ENCODE measurements at regions not wholly inside any gene's neighbourhood (a gene's known extent, or its start where the extent isn't known, plus 50 kb on each side); places are given as distances from the start of the nearest gene placed in this dataset.
A peak's percentile ranks its signal among the peaks of the same experiment; 100 is the strongest.

DNA sequence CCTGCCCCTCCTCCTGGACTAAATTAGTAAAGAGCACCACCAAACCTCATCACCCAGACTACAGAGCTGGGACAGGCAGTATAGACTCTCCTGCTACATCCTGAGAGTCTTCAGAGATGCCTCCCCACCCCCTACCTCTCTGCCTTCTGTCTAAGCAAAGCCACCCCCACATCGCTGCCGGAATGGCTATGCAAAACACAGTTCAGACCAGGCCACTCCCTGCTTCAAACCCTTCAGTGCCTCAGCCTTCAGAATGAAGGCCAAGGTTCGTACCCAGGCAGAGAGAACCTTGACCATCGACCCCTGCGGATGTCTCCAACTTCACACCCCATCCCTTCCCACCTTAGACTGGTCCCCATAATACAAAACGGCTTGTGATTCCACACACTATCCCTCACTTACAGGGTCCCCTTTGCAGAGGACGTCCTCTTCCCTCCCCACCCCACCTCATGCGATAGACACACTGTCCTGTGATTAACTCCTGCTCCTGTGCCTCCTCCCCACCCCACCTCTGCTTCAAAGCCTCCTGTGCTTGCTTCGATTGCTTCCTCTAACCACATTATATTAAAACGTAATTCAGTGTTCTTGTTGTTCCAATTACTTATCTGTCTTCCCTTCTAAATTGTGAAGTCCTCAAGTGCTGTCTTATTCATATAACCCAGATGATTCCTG, 175.3 kb downstream of the UACA start:
- Histone ChIP-seq H4K20me1 (replicated peaks in 1 of 2; ENCODE audit: control insufficient read depth in 1 of 2, insufficient read depth in 2 of 2, low read length in 2 of 2) (no peaks in the 10 kb centered on the region), H4K91ac (replicated peaks; ENCODE audit: insufficient read length, low read length) (no peak overlapping the region), H2BK20ac (ENCODE audit: low read length) (no peak overlapping the region), H3K9me3 (ENCODE audit: insufficient read depth in 2 of 2, low read depth in 1 of 2, low read length in 1 of 2) (no peaks in the 10 kb centered on the region; a peak in 1 of 4 replicates), H2BK12ac (ENCODE audit: low read depth, low read length) (no peak overlapping the region), H3K4me3 (ENCODE audit: extremely low read depth in 1 of 4, insufficient read depth in 2 of 4, low read depth in 3 of 4, low read length in 4 of 4) (no peak overlapping the region), H3K4ac (replicated peaks; ENCODE audit: insufficient read length, low read depth, low read length) (no peak overlapping the region), H3K79me1 (ENCODE audit: low read depth, low read length) (no peaks in the 10 kb centered on the region), H3K27ac (ENCODE audit: low read depth, low read length) (no peak overlapping the region), H3K36me3 (ENCODE audit: control insufficient read depth in 2 of 4, insufficient read depth in 4 of 4, low read length in 3 of 4) (no peaks in the 10 kb centered on the region), H3K56ac (replicated peaks; ENCODE audit: insufficient read length, low read depth, low read length) (no peak overlapping the region), H3K4me2 (ENCODE audit: insufficient read depth in 1 of 2, low read depth in 2 of 2, low read length in 2 of 2) (no peak overlapping the region), H3K4me1 (replicated peaks in 1 of 4; ENCODE audit: control insufficient read depth in 3 of 4, insufficient read depth in 4 of 4, low read length in 3 of 4) (peaks cover 0 to 4% (median 3%) of the 10 kb centered on the region in 4 experiments; a peak in 3 of 7 replicates), H4K5ac (ENCODE audit: insufficient read length, low read depth, low read length) (no peak overlapping the region), H2BK5ac (ENCODE audit: low read depth, low read length) (no peak overlapping the region), H4K8ac (ENCODE audit: extremely low read depth, insufficient read depth, low read length) (peak overlapping the region; percentile 23; the same call in 1 of the 2 replicates), H3K79me2 (ENCODE audit: control insufficient read depth in 1 of 2, insufficient read depth in 2 of 2, low read length in 2 of 2) (no peaks in the 10 kb centered on the region), H2BK120ac (replicated peaks; ENCODE audit: low read depth, low read length) (no peak overlapping the region), H3K18ac (ENCODE audit: extremely low read depth, low read length) (no peak overlapping the region; the same call in 1 of the 2 replicates), H3K27me3 (replicated peaks in 1 of 4; ENCODE audit: control insufficient read depth in 3 of 4, extremely low read depth in 1 of 4, insufficient read depth in 3 of 4, low read length in 3 of 4) (peaks cover 0 to 10% (median 8%) of the 10 kb centered on the region in 4 experiments; a peak in 5 of 7 replicates), H2AFZ (ENCODE audit: low read length) (no peak overlapping the region), H2AK5ac (ENCODE audit: low read depth, low read length) (no peak overlapping the region), H3K23ac (ENCODE audit: insufficient read length) (no peak overlapping the region), H3K14ac (ENCODE audit: insufficient read length) (no peak overlapping the region), H3K9ac (replicated peaks in 1 of 4; ENCODE audit: extremely low read depth in 1 of 4, low read depth in 3 of 4, low read length in 3 of 4) (no peak overlapping the region), H3K23me2 (ENCODE audit: low read depth, low read length) (no peaks in the 10 kb centered on the region), H2BK15ac (ENCODE audit: low read length) (no peak overlapping the region)
- CTCF ChIA-PET (ENCODE audit: partially characterized antibody), result interaction anchor here (1.5 to 3.5 kb wide), 3 partner anchors 11 to 49 kb away, joined by 3 to 27 read pairs (median 21); no protein-coding TSS in a partner anchor
- POLR2A ChIA-PET (ENCODE audit: partially characterized antibody), result interaction anchor here (1.0 kb wide), 1 partner anchor 22 kb away, joined by 3 read pairs; no protein-coding TSS in a partner anchor
- 91% methylated on average over 10 of the region's 10 CpGs; no CpG with 5 or more reads in 1 of the 2 experiments for WGBS, 2 experiments (ENCODE audit: extremely low coverage in 1 of 2, insufficient coverage in 1 of 2, insufficient read length in 1 of 2, insufficient replicate concordance in 2 of 2, low coverage in 1 of 2, low lambda C conversion rate in 2 of 2, missing lambda C conversion rate in 1 of 2)
- FAIRE-seq (no peak), DNase-seq (ENCODE audit: low read depth in 1 of 2, low spot score in 2 of 2) (no peak)
- no peak for TF ChIP-seq HDAC2 (IDR thresholded peaks at IDR 0.05; ENCODE audit: borderline replicate concordance in 1 of 2, low read depth in 2 of 2, low read length in 2 of 2)
- no peak for TF ChIP-seq CTBP2 (IDR thresholded peaks at IDR 0.05; ENCODE audit: borderline replicate concordance, insufficient read depth, insufficient read length, low read length)
- no peak for TF ChIP-seq SUZ12 (IDR thresholded peaks at IDR 0.05; ENCODE audit: low read length)
- no peak for TF ChIP-seq ASH2L (IDR thresholded peaks at IDR 0.05; ENCODE audit: low read length)
- no peak for TF ChIP-seq SIN3A (conservative IDR thresholded peaks at IDR 0.05 in 1 of 2, IDR thresholded peaks at IDR 0.05 in 1 of 2; ENCODE audit: low read depth in 1 of 2, low read length in 2 of 2)
- TF ChIP-seq, protein P1, sequence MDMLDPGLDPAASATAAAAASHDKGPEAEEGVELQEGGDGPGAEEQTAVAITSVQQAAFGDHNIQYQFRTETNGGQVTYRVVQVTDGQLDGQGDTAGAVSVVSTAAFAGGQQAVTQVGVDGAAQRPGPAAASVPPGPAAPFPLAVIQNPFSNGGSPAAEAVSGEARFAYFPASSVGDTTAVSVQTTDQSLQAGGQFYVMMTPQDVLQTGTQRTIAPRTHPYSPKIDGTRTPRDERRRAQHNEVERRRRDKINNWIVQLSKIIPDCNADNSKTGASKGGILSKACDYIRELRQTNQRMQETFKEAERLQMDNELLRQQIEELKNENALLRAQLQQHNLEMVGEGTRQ (IDR thresholded peaks at IDR 0.05; ENCODE audit: low read length), result no peak
- TF ChIP-seq TEAD4 (IDR thresholded peaks at IDR 0.05; ENCODE audit: low read depth, low read length), result no peak
- no peak for TF ChIP-seq EGR1 (IDR thresholded peaks at IDR 0.05; ENCODE audit: borderline replicate concordance, low read depth, low read length)
- no peak for TF ChIP-seq KDM1A (IDR thresholded peaks at IDR 0.05; ENCODE audit: borderline replicate concordance, low read length)
- TF ChIP-seq TAF1 (IDR thresholded peaks at IDR 0.05; ENCODE audit: low read depth, low read length), result no peak
- no peak for TF ChIP-seq TAF7 (optimal IDR thresholded peaks at IDR 0.05; ENCODE audit: borderline replicate concordance, low read depth, low read length)

Measured in H1 (cell line).